ENCODE measurements at regions not wholly inside any gene's neighbourhood (a gene's known extent, or its start where the extent isn't known, plus 50 kb on each side); places are given as distances from the start of the nearest gene placed in this dataset.

- no peak overlapping the region for H3K4me3 Mint-ChIP-seq
- no peak for TF ChIP-seq CTCF (conservative IDR thresholded peaks at IDR 0.05)
- no peak for DNase-seq (ENCODE audit: low read depth, low spot score)
- peaks cover 12% of the 10 kb centered on the region for H3K27me3 Mint-ChIP-seq (ENCODE audit: low read depth)
- H3K9me3 Mint-ChIP-seq = no peaks in the 10 kb centered on the region
- H3K36me3 Mint-ChIP-seq (ENCODE audit: low read depth) = no peaks in the 10 kb centered on the region
- no peak overlapping the region for H3K27ac Mint-ChIP-seq (ENCODE audit: unreplicated experiment)
- H3K4me1 Mint-ChIP-seq = peaks cover 47% of the 10 kb centered on the region
Observed at GRCh38 chr6:167569041-167569805, 244.3 kb downstream of the TTLL2 start.

- no peaks in the 10 kb centered on the region for H3K36me3 Mint-ChIP-seq (ENCODE audit: low read depth)
- H3K27me3 Mint-ChIP-seq (ENCODE audit: low read depth) = peaks cover 9% of the 10 kb centered on the region
- no peaks in the 10 kb centered on the region for H3K9me3 Mint-ChIP-seq
- no peak overlapping the region for H3K4me3 Mint-ChIP-seq
- H3K4me1 Mint-ChIP-seq = peaks cover 51% of the 10 kb centered on the region
- no peak for DNase-seq (ENCODE audit: low read depth, low spot score)
- no peak overlapping the region for H3K27ac Mint-ChIP-seq (ENCODE audit: unreplicated experiment)
- no peak for TF ChIP-seq CTCF (conservative IDR thresholded peaks at IDR 0.05)
Observed at GRCh38 chr6:167569879-167570278, 245.0 kb downstream of the TTLL2 start.

GRCh38 chr6:167570460-167571400 lies 245.8 kb downstream of the TTLL2 start:
- no peaks in the 10 kb centered on the region for H3K36me3 Mint-ChIP-seq (ENCODE audit: low read depth)
- H3K4me1 Mint-ChIP-seq = peaks cover 45% of the 10 kb centered on the region
- peaks cover 9% of the 10 kb centered on the region for H3K27me3 Mint-ChIP-seq (ENCODE audit: low read depth)
- H3K9me3 Mint-ChIP-seq = no peaks in the 10 kb centered on the region
- no peak overlapping the region for H3K4me3 Mint-ChIP-seq
- no peak for TF ChIP-seq CTCF (conservative IDR thresholded peaks at IDR 0.05)
- DNase-seq (ENCODE audit: low read depth, low spot score) = no peak
- no peak overlapping the region for H3K27ac Mint-ChIP-seq (ENCODE audit: unreplicated experiment)

GRCh38 chr6:167571550-167571949 lies 246.7 kb downstream of the TTLL2 start:
- Mint-ChIP-seq H3K4me1 (peaks cover 39% of the 10 kb centered on the region), H3K4me3 (no peak overlapping the region), H3K36me3 (ENCODE audit: low read depth) (no peaks in the 10 kb centered on the region), H3K9me3 (no peaks in the 10 kb centered on the region), H3K27me3 (ENCODE audit: low read depth) (peaks cover 9% of the 10 kb centered on the region), H3K27ac (ENCODE audit: unreplicated experiment) (no peak overlapping the region)
- DNase-seq (ENCODE audit: low read depth, low spot score) = no peak
- TF ChIP-seq CTCF (conservative IDR thresholded peaks at IDR 0.05) = no peak

- H3K4me1 Mint-ChIP-seq = peaks cover 42% of the 10 kb centered on the region
Observed at GRCh38 chr6:167572106-167572505, 247.2 kb downstream of the TTLL2 start.

More at GRCh38 chr6:167572106-167572505, 247.2 kb downstream of the TTLL2 start:
- Mint-ChIP-seq H3K4me3 (no peak overlapping the region), H3K36me3 (ENCODE audit: low read depth) (no peaks in the 10 kb centered on the region), H3K9me3 (no peaks in the 10 kb centered on the region), H3K27me3 (ENCODE audit: low read depth) (peaks cover 9% of the 10 kb centered on the region), H3K27ac (ENCODE audit: unreplicated experiment) (no peak overlapping the region)
- DNase-seq (ENCODE audit: low read depth, low spot score) = no peak
- no peak for TF ChIP-seq CTCF (conservative IDR thresholded peaks at IDR 0.05)

All from neural crest cell (in vitro differentiated cells).